Stimulated activated naive CD8-positive, alpha-beta T cell treated with anti-CD3 and anti-CD28 coated beads, Interleukin-15, amount 100 ng/mL, for 72 hours (primary cell): ENCODE measurements at regions not wholly inside any gene's neighbourhood (a gene's known extent, or its start where the extent isn't known, plus 50 kb on each side); places are given as distances from the start of the nearest gene placed in this dataset.
"Not testable (repeated sequence)": the region's sequence is repeated elsewhere in the genome, so short reads cannot be mapped to it uniquely, and the experiment has no call there.

ENCODE experiments used
- ATAC-seq: fragments of 150-1000 bp; cut with Tn5 transposase; 2 replicates; pipeline ENCODE4 v1.10.0; 2021; ENCODE audit warnings: mild to moderate bottlenecking, moderate library complexity
- DNase-seq, 2 donors: peaks; one replicate each; pipeline ENCODE4 v3.0.0; 2021 to 2022
- H3K27ac Mint-ChIP-seq, 2 donors: one replicate each; pipeline ENCODE4 v1.8.0; 2022; ENCODE audit warnings: mild to moderate bottlenecking in 2 of 2, mixed read lengths in 2 of 2, moderate library complexity in 2 of 2
- H3K27me3 Mint-ChIP-seq: one replicate; pipeline ENCODE4 v1.8.0; 2022; ENCODE audit warnings: mixed read lengths
- H3K4me1 Mint-ChIP-seq: one replicate; pipeline ENCODE4 v1.8.0; 2022; ENCODE audit warnings: mild to moderate bottlenecking, mixed read lengths
- H3K4me3 Mint-ChIP-seq, 2 donors: one replicate each; pipeline ENCODE4 v1.8.0; 2022; ENCODE audit warnings: mild to moderate bottlenecking in 2 of 2, mixed read lengths in 2 of 2, moderate library complexity in 1 of 2
- H3K9me3 Mint-ChIP-seq, 2 donors: one replicate each; pipeline ENCODE4 v1.8.0; 2022; ENCODE audit warnings: mixed read lengths in 2 of 2

- peaks cover under 1% of the 10 kb centered on the region for H3K4me1 Mint-ChIP-seq
- H3K27ac Mint-ChIP-seq: no peak overlapping the region
- no peak for ATAC-seq
- no peaks in the 10 kb centered on the region for H3K9me3 Mint-ChIP-seq
- peaks cover 12% of the 10 kb centered on the region for H3K27me3 Mint-ChIP-seq
- no peak for DNase-seq
- H3K4me3 Mint-ChIP-seq: no peak overlapping the region
Measured at GRCh38 chr9:711761-712553, 129.5 kb upstream of the DMRT1 start.

- DNase-seq (no peak), ATAC-seq (no peak)
- Mint-ChIP-seq H3K4me1 (no peaks in the 10 kb centered on the region), H3K27me3 (peaks cover 10% of the 10 kb centered on the region), H3K27ac (no peak overlapping the region), H3K4me3 (no peak overlapping the region), H3K9me3 (no peaks in the 10 kb centered on the region)
Measured at GRCh38 chr9:712643-713042, 128.9 kb upstream of the DMRT1 start.

GRCh38 chr9:713091-713490, 128.4 kb upstream of the DMRT1 start:
- Mint-ChIP-seq H3K4me1 (no peaks in the 10 kb centered on the region), H3K9me3 (no peaks in the 10 kb centered on the region), H3K4me3 (no peak overlapping the region), H3K27me3 (peaks cover 10% of the 10 kb centered on the region), H3K27ac (no peak overlapping the region)
- DNase-seq (no peak), ATAC-seq (peak; percentile 7)

GRCh38 chr9:714675-715074, 126.8 kb upstream of the DMRT1 start:
- Mint-ChIP-seq H3K9me3 (no peaks in the 10 kb centered on the region), H3K4me3 (no peak overlapping the region), H3K27ac (no peak overlapping the region), H3K27me3 (no peaks in the 10 kb centered on the region), H3K4me1 (no peaks in the 10 kb centered on the region)
- DNase-seq (no peak), ATAC-seq (no peak)

- no peak for DNase-seq
- Mint-ChIP-seq H3K4me3 (no peak overlapping the region), H3K27ac (no peak overlapping the region), H3K27me3 (no peaks in the 10 kb centered on the region), H3K9me3 (no peaks in the 10 kb centered on the region), H3K4me1 (no peaks in the 10 kb centered on the region)
- no peak for ATAC-seq
Measured at GRCh38 chr9:715300-715699, 126.2 kb upstream of the DMRT1 start.

GRCh38 chr9:715743-716400, 125.6 kb upstream of the DMRT1 start:
- DNase-seq (no peak), ATAC-seq (no peak)
- no peaks in the 10 kb centered on the region for H3K4me1 Mint-ChIP-seq
- H3K4me3 Mint-ChIP-seq: no peak overlapping the region
- no peaks in the 10 kb centered on the region for H3K9me3 Mint-ChIP-seq
- no peaks in the 10 kb centered on the region for H3K27me3 Mint-ChIP-seq
- H3K27ac Mint-ChIP-seq: no peak overlapping the region

GRCh38 chr9:717722-718121, 123.8 kb upstream of the DMRT1 start:
- no peak for ATAC-seq
- H3K27ac Mint-ChIP-seq: no peak overlapping the region

GRCh38 chr9:720239-720881, 121.1 kb upstream of the DMRT1 start:
- no peaks in the 10 kb centered on the region for H3K27me3 Mint-ChIP-seq
- H3K9me3 Mint-ChIP-seq: no peaks in the 10 kb centered on the region
- ATAC-seq: no peak
- H3K4me3 Mint-ChIP-seq: no peak overlapping the region
- DNase-seq: no peak
- no peaks in the 10 kb centered on the region for H3K4me1 Mint-ChIP-seq
- H3K27ac Mint-ChIP-seq: peak overlapping the region in 1 of 2 donors; percentile 4

More at GRCh38 chr9:717722-718121, 123.8 kb upstream of the DMRT1 start:
- H3K9me3 Mint-ChIP-seq: no peaks in the 10 kb centered on the region
- no peak for DNase-seq
- H3K27me3 Mint-ChIP-seq: no peaks in the 10 kb centered on the region
- H3K4me1 Mint-ChIP-seq: no peaks in the 10 kb centered on the region
- no peak overlapping the region for H3K4me3 Mint-ChIP-seq

- DNase-seq (no peak), ATAC-seq (no peak)
- Mint-ChIP-seq H3K27me3 (no peaks in the 10 kb centered on the region), H3K4me1 (no peaks in the 10 kb centered on the region), H3K27ac (no peak overlapping the region), H3K4me3 (no peak overlapping the region), H3K9me3 (no peaks in the 10 kb centered on the region)
Measured at GRCh38 chr9:722388-722980, 119.0 kb upstream of the DMRT1 start.

GRCh38 chr9:724461-724860, 117.0 kb upstream of the DMRT1 start:
- H3K4me3 Mint-ChIP-seq, H3K9me3 Mint-ChIP-seq, H3K27me3 Mint-ChIP-seq, DNase-seq, H3K4me1 Mint-ChIP-seq, ATAC-seq, H3K27ac Mint-ChIP-seq: not testable (repeated sequence)

GRCh38 chr9:726005-726404, 115.5 kb upstream of the DMRT1 start:
- Mint-ChIP-seq H3K9me3 (no peaks in the 10 kb centered on the region), H3K27me3 (no peaks in the 10 kb centered on the region), H3K4me1 (no peaks in the 10 kb centered on the region), H3K4me3 (no peak overlapping the region), H3K27ac (no peak overlapping the region)
- DNase-seq (no peak), ATAC-seq (no peak)

GRCh38 chr9:727767-728166, 113.7 kb upstream of the DMRT1 start:
- ATAC-seq (no peak), DNase-seq (no peak)
- Mint-ChIP-seq H3K4me1 (no peaks in the 10 kb centered on the region), H3K4me3 (no peak overlapping the region), H3K27ac (no peak overlapping the region), H3K27me3 (no peaks in the 10 kb centered on the region), H3K9me3 (no peaks in the 10 kb centered on the region)

GRCh38 chr9:728535-728934, 113.0 kb upstream of the DMRT1 start:
- DNase-seq (no peak), ATAC-seq (no peak)
- H3K4me1 Mint-ChIP-seq: no peaks in the 10 kb centered on the region
- no peaks in the 10 kb centered on the region for H3K9me3 Mint-ChIP-seq
- H3K27me3 Mint-ChIP-seq: no peaks in the 10 kb centered on the region
- H3K27ac Mint-ChIP-seq: no peak overlapping the region
- no peak overlapping the region for H3K4me3 Mint-ChIP-seq

- no peak overlapping the region for H3K27ac Mint-ChIP-seq
- no peaks in the 10 kb centered on the region for H3K27me3 Mint-ChIP-seq
- H3K9me3 Mint-ChIP-seq: no peaks in the 10 kb centered on the region
- DNase-seq (no peak), ATAC-seq (no peak)
- no peaks in the 10 kb centered on the region for H3K4me1 Mint-ChIP-seq
- H3K4me3 Mint-ChIP-seq: no peak overlapping the region
Measured at GRCh38 chr9:731474-731873, 110.0 kb upstream of the DMRT1 start.

- Mint-ChIP-seq H3K27me3 (no peaks in the 10 kb centered on the region), H3K9me3 (no peaks in the 10 kb centered on the region), H3K4me1 (no peaks in the 10 kb centered on the region), H3K27ac (no peak overlapping the region), H3K4me3 (no peak overlapping the region)
- no peak for ATAC-seq
- DNase-seq: no peak
Measured at GRCh38 chr9:734831-735511, 106.5 kb upstream of the DMRT1 start.
